SK-N-SH treated with all-trans-retinoic acid at 6 μM for 48 hours (cell line): ENCODE measurements at regions not wholly inside any gene's neighbourhood (a gene's known extent, or its start where the extent isn't known, plus 50 kb on each side); places are given as distances from the start of the nearest gene placed in this dataset.

Experiments
- ARNTL ChIP-seq: fragments of 450-650 bp; formaldehyde crosslinking; IDR thresholded peaks from 2 replicates; pipeline ENCODE4 v1.5.0; 2020; ENCODE audit warnings: low read depth, mild to moderate bottlenecking, moderate library complexity, borderline replicate concordance
- BACH2 ChIP-seq: fragments of 250-450 bp; sonication (Bioruptor Pico); IDR thresholded peaks from 2 replicates; pipeline ENCODE4 v1.9.0; 2021; ENCODE audit warnings: mild to moderate bottlenecking, borderline replicate concordance
- CSDC2 ChIP-seq: fragments of 250-450 bp; sonication (Bioruptor Pico); IDR thresholded peaks from 2 replicates; pipeline ENCODE4 v1.5.0; 2020; ENCODE audit warnings: mild to moderate bottlenecking, moderate library complexity
- OSR1 ChIP-seq: fragments of 250-450 bp; sonication (Bioruptor Pico); IDR thresholded peaks from 2 replicates; pipeline ENCODE4 v1.8.0; 2022; ENCODE audit warnings: moderate library complexity, mild to moderate bottlenecking, inconsistent platforms
- PPARA ChIP-seq: fragments of 250-450 bp; sonication (Bioruptor Pico); IDR thresholded peaks from 2 replicates; pipeline ENCODE4 v1.5.0; 2020; ENCODE audit warnings: mild to moderate bottlenecking, borderline replicate concordance
- RARB ChIP-seq: fragments of 250-450 bp; sonication (Bioruptor Pico); IDR thresholded peaks from 2 replicates; pipeline ENCODE4 v1.8.0; 2021; ENCODE audit warnings: mild to moderate bottlenecking, moderate library complexity
- SNAI2 ChIP-seq: fragments of 250-450 bp; sonication (Bioruptor Pico); IDR thresholded peaks from 2 replicates; pipeline ENCODE4 v1.5.0; 2020; ENCODE audit warnings: mild to moderate bottlenecking, moderate library complexity
- ZFP30 ChIP-seq: fragments of 450-650 bp; formaldehyde crosslinking; IDR thresholded peaks from 2 replicates; pipeline ENCODE4 v1.5.0; 2022; ENCODE audit warnings: mild to moderate bottlenecking, moderate library complexity
- ZNF565 ChIP-seq: fragments of 450-650 bp; formaldehyde crosslinking; conservative IDR thresholded peaks from 2 replicates; pipeline ENCODE4 v1.5.0; 2020; ENCODE audit warnings: low read depth, mild to moderate bottlenecking, moderate library complexity
- ZNF8 ChIP-seq: fragments of 450-650 bp; formaldehyde crosslinking; IDR thresholded peaks from 2 replicates; pipeline ENCODE4 v1.5.0; 2020; ENCODE audit warnings: mild to moderate bottlenecking, moderate library complexity

GRCh38 chr12:70078161-70078560 lies 165.1 kb upstream of the CNOT2 start:
- TF ChIP-seq RARB (no peak), ZFP30 (no peak), OSR1 (CRISPR knock-in tag) (no peak), CSDC2 (CRISPR knock-in tag) (no peak), ZNF8 (CRISPR knock-in tag) (no peak), BACH2 (CRISPR knock-in tag) (no peak), ZNF565 (no peak), ARNTL (no peak), PPARA (no peak), SNAI2 (CRISPR knock-in tag) (no peak)
